Gastroesophageal sphincter (tissue), 3 donors: ENCODE measurements at regions not wholly inside any gene's neighbourhood (a gene's known extent, or its start where the extent isn't known, plus 50 kb on each side); places are given as distances from the start of the nearest gene placed in this dataset.

ENCODE experiments used
- CTCF ChIP-seq, 4 experiments: fragments of 200-600 bp in 2 of 4; fragments of 450-650 bp in 2 of 4; sonication (generic) in 1 of 4; IDR thresholded peaks; one replicate each; pipeline ENCODE4 v1.5.1; 2017 to 2019; ENCODE audit warnings: antibody characterized with exemption in 4 of 4, mild to moderate bottlenecking in 2 of 4, moderate library complexity in 2 of 4
- POLR2A ChIP-seq, 2 donors: fragments of 450-650 bp; IDR thresholded peaks; one replicate each; pipeline ENCODE4 v1.6.1; 2017; ENCODE audit warnings: antibody characterized with exemption in 2 of 2, mild to moderate bottlenecking in 2 of 2, moderate library complexity in 1 of 2

- TF ChIP-seq CTCF (IDR thresholded peaks at IDR 0.05) (no peak), POLR2A (IDR thresholded peaks at IDR 0.05) (no peak)
These were observed 187.1 kb upstream of the NFIA start for GRCh38 chr1:60895252-60895651.
